AG04449 (cell line): ENCODE measurements at regions not wholly inside any gene's neighbourhood (a gene's known extent, or its start where the extent isn't known, plus 50 kb on each side); places are given as distances from the start of the nearest gene placed in this dataset.

Experiments
- CTCF ChIA-PET: fragments of 350-600 bp; formaldehyde crosslinking; extraction: SDS; loops from one replicate; lab custom pipeline; 2021; ENCODE audit warnings: antibody characterized with exemption; lab: Yijun Ruan, JAX
- POLR2A ChIA-PET: fragments of 400-600, 350-600 bp; formaldehyde crosslinking; extraction: SDS; loops from one replicate; lab custom pipeline; 2020; ENCODE audit warnings: antibody characterized with exemption, inconsistent platforms; lab: Yijun Ruan, JAX
- DNase-seq: peaks from one replicate; pipeline ENCODE4 v3.0.0-alpha.2; 2010; ENCODE audit warnings: low read depth, low spot score
- H3K4me3 ChIP-seq: 2 replicates; pipeline ENCODE4 v1.5.1; 2011; ENCODE audit warnings: low read depth, mild to moderate bottlenecking, control low read depth, low read length
- CTCF ChIP-seq: IDR thresholded peaks from one replicate; pipeline ENCODE4 v1.5.1; 2011; ENCODE audit warnings: mild to moderate bottlenecking, moderate library complexity, low read length, control low read depth, inconsistent platforms; ENCODE audit not compliant: insufficient read depth; ENCODE audit errors: missing control alignments

- TF ChIP-seq CTCF, result no peak
- no peak for DNase-seq
- POLR2A ChIA-PET, result no interaction called here
- no peak overlapping the region for H3K4me3 ChIP-seq
- CTCF ChIA-PET, result no interaction called here
These were observed 93.4 kb upstream of the ARHGAP28 start for GRCh38 chr18:6636091-6636490.

GRCh38 chr18:6638447-6638846 lies 91.1 kb upstream of the ARHGAP28 start:
- no peak for DNase-seq
- TF ChIP-seq CTCF, result no peak
- CTCF ChIA-PET, result no interaction called here
- POLR2A ChIA-PET, result no interaction called here
- no peak overlapping the region for H3K4me3 ChIP-seq

GRCh38 chr18:6639305-6639704 lies 90.2 kb upstream of the ARHGAP28 start:
- DNase-seq, result no peak
- POLR2A ChIA-PET, result no interaction called here
- TF ChIP-seq CTCF, result no peak
- CTCF ChIA-PET, result no interaction called here
- no peak overlapping the region for H3K4me3 ChIP-seq

GRCh38 chr18:6644836-6645627 lies 84.5 kb upstream of the ARHGAP28 start:
- CTCF ChIA-PET, result no interaction called here

GRCh38 chr18:6646801-6647200 lies 82.7 kb upstream of the ARHGAP28 start:
- no peak for DNase-seq
- no peak overlapping the region for H3K4me3 ChIP-seq
- POLR2A ChIA-PET, result no interaction called here
- CTCF ChIA-PET, result no interaction called here
- TF ChIP-seq CTCF, result no peak

More at GRCh38 chr18:6644836-6645627, 84.5 kb upstream of the ARHGAP28 start:
- no peak for DNase-seq
- POLR2A ChIA-PET, result no interaction called here
- no peak overlapping the region for H3K4me3 ChIP-seq
- no peak for TF ChIP-seq CTCF

GRCh38 chr18:6648581-6648980 lies 80.9 kb upstream of the ARHGAP28 start:
- no peak for TF ChIP-seq CTCF
- no peak overlapping the region for H3K4me3 ChIP-seq
- ChIA-PET POLR2A (no interaction called here), CTCF (no interaction called here)
- no peak for DNase-seq
